ENCODE measurements at regions not wholly inside any gene's neighbourhood (a gene's known extent, or its start where the extent isn't known, plus 50 kb on each side); places are given as distances from the start of the nearest gene placed in this dataset.

GRCh38 chr3:30945291-30945690 is 50.8 kb upstream of the GADL1 start:
- DNase-seq (ENCODE audit: low read depth in 4 of 4, low spot score in 1 of 4) = no peak

DNA sequence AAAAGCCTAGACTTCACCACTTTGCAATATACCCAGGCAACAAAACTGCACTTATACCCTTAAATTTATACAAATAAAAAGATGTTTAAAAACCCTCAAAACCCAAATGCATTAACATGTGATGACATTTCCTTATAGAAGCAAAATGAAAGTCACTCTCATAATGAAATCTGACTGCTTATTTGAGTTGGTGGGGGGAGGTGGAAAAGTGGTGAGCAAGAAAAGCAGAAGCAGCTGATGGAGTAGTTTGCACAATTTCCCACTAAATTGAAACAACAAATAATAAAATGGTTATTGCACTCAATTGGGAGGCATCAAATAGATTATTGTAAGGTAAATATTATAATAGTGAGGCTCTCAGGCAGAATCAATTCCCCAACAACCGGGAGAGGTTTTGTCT is 54.0 kb upstream of the GADL1 start:
- no peak for DNase-seq (ENCODE audit: low read depth in 4 of 4, low spot score in 1 of 4)

GRCh38 chr3:30951826-30952225 is 57.4 kb upstream of the GADL1 start:
- no peak for DNase-seq (ENCODE audit: low read depth in 4 of 4, low spot score in 1 of 4)

DNA sequence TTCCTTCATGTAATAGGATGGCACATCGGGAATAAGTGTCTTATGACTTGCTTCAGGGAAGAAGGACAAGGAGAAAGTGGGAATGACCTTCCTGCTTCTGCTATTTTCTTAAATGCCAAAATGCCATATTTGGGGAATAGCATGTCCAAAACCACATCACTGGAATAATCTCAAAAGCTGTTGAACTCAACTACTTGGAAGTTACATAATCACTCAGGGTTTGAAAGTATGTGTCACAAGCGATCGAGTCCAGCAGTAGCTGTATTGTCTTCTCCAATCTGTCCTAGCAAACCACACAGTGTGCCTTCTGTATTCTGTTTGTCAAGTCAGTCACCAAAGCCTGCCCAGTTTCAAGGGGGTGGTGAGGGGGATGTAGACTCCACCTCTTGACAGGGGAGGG is 58.3 kb upstream of the GADL1 start:
- DNase-seq (ENCODE audit: low read depth in 4 of 4, low spot score in 1 of 4) = no peak

GRCh38 chr3:30954426-30954825 is 60.0 kb upstream of the GADL1 start:
- no peak for DNase-seq (ENCODE audit: low read depth in 4 of 4, low spot score in 1 of 4)

DNA sequence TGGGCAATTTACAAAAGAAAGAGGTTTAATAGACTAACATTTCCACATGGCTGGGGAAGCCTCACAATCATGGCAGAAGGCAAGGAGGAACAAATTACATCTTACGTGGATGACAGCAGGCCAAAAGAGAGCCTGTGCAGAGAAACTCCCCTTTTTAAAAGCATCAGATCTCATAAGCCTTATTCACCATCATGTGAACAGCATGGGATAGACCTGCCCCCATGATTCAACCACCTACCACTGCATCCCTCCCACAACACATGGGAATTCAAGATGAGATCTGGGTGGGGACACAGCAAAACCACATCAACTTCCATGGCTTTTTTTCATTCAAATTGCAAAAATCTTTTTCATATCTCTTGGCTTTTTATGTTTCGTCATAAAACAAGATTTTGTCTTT is 67.6 kb upstream of the GADL1 start:
- no peak for DNase-seq (ENCODE audit: low read depth in 4 of 4, low spot score in 1 of 4)

GRCh38 chr3:30962493-30962892 is 68.0 kb upstream of the GADL1 start:
- no peak for DNase-seq (ENCODE audit: low read depth in 4 of 4, low spot score in 1 of 4)

- no peak for DNase-seq (ENCODE audit: low read depth in 4 of 4, low spot score in 1 of 4)
Measured at GRCh38 chr3:30963223-30963722, 68.8 kb upstream of the GADL1 start.

DNA sequence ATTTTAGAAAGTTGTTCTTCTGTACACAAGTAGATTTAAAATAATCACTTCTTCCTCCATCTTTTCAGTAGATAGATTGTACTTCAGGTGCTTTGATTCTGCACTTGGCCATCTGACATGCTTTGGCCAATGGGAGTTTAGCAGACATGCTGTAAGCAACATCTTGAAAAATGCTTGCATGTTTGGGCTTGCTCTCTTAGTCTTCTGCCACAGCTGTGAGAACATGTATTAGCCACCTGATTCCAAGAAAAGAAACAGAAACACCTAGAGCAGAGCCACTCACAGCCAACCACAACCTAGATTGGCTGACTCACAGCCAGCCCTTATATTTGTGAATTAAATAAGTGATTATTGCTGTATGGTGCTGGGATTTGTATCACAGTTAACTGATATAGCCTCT is 70.2 kb upstream of the GADL1 start:
- DNase-seq (ENCODE audit: low read depth in 4 of 4, low spot score in 1 of 4) = no peak

- no peak for DNase-seq (ENCODE audit: low read depth in 4 of 4, low spot score in 1 of 4)
Measured at GRCh38 chr3:30966896-30967295, 72.4 kb upstream of the GADL1 start.

- no peak for DNase-seq (ENCODE audit: low read depth in 4 of 4, low spot score in 1 of 4)
Measured at GRCh38 chr3:30970183-30970582, 75.7 kb upstream of the GADL1 start.

- DNase-seq (ENCODE audit: low read depth in 4 of 4, low spot score in 1 of 4) = no peak
Measured at GRCh38 chr3:30972449-30972848, 78.0 kb upstream of the GADL1 start.

DNA sequence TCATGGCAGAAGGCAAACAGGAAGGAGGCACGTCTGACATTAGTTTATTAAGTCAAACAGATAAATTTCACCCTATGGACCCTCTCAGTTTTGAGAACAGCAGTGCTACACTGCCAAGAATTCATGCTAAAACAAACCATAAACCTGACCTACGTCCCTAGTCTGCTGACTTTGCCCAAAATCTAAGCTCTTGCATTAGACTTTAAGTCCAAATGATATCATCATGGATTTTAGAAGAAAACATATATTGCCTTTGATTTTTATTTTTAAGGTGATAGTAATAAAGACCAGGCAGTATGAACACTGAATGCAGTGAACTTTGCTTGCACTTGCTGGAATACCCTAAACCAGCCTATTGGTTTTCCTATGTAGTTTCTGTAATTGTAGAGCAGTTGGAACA is 79.6 kb upstream of the GADL1 start:
- no peak for DNase-seq (ENCODE audit: low read depth in 4 of 4, low spot score in 1 of 4)

DNA sequence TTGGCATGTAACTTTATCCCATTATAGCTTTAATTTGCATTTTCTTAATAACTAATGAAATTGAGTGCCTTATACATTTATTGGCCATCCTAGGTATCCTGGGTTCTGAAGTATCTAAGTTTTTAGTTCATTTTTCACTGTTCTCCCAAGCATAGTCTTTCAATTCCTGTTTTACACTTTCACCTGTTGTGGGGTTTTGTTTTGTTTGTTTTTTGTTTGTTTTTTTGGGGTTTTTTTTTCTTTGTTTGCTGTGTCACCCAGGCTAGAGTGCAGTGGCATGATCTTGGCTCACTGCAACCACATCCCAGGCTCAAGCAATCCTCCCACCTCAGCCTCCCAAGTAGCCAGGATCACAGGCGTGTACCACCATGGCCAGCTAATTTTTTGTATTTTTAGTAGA is 83.1 kb upstream of the GADL1 start:
- DNase-seq (ENCODE audit: low read depth in 4 of 4, low spot score in 1 of 4) = no peak

GRCh38 chr3:30980993-30981392 is 86.5 kb upstream of the GADL1 start:
- DNase-seq (ENCODE audit: low read depth in 4 of 4, low spot score in 1 of 4) = no peak

DNA sequence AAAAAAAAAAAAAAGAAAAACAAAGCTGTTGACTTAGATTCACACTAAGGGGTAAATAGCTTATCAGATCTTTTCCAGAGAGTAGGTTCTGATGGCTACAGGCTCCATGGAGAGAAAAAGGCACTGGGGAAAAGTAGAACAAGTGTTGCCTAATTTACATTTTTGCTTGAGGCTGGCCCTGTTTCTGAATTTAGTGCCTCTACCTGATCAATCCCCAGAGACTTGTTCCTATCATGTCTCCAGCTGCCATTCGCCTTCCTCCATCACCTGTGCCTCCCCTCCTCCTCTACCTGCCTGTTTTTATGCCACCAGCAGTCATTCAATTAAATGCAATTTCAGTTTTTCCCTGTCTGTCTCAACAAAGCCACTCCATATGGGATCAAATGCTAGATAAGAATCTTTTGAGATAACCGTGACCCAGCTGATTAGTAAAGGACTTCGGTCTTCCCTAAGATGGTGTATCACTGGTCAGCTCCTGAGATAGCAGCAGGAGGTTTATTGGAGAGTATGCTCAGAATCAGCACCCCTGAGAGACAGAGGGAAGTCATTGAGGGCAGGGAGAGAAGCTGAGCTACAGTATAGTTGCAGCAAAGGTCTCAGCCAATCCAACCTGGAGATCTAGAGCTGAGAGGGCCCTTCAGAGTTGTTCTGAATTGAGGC is 88.1 kb upstream of the GADL1 start:
- DNase-seq (ENCODE audit: low read depth in 4 of 4, low spot score in 1 of 4) = no peak

DNA sequence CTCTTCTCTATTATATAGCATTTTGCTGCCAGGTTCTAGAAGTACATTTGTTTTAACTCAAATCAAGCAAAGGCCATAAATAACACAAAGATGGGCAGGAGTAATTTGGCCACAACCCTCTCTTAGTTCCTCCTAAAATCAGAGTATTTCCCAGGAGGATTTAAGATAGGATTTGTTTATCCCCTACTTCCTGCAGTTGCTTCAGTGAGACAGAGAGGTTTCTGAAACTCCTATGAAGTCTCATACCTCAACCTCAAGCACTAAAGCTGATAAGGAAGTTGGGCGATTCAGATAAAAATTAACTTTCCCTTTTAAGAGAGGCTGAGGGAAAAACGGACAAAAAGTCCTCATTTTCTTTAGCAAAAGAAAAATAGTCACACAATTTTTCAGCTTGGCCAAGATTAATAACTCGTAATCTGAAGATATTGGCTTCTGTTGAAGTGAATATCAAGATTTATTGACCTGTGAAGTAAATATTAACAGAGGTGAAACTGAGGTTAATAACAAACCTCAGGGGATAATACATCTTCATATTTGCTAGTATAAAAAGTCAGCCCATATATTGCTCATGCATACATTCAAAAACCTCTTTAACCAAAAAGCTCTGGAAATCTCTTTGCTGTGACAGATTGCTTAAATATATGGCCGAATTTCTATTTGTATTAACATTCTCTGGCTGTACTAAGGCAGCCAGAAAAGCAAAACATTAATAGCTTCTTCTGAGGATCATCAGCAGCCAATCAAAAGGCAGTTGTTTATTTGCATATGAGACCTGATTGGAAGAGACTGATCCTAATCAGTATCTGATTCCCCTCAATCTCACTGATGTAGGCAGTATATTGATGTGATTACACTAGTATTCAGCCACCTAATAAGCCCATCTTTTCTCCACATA is 90.6 kb upstream of the GADL1 start:
- no peak for DNase-seq (ENCODE audit: low read depth in 4 of 4, low spot score in 1 of 4)

GRCh38 chr3:30986551-30986950 is 92.1 kb upstream of the GADL1 start:
- DNase-seq (ENCODE audit: low read depth in 4 of 4, low spot score in 1 of 4) = no peak

GRCh38 chr3:30988769-30989168 is 94.3 kb upstream of the GADL1 start:
- DNase-seq (ENCODE audit: low read depth in 4 of 4, low spot score in 1 of 4) = no peak

DNA sequence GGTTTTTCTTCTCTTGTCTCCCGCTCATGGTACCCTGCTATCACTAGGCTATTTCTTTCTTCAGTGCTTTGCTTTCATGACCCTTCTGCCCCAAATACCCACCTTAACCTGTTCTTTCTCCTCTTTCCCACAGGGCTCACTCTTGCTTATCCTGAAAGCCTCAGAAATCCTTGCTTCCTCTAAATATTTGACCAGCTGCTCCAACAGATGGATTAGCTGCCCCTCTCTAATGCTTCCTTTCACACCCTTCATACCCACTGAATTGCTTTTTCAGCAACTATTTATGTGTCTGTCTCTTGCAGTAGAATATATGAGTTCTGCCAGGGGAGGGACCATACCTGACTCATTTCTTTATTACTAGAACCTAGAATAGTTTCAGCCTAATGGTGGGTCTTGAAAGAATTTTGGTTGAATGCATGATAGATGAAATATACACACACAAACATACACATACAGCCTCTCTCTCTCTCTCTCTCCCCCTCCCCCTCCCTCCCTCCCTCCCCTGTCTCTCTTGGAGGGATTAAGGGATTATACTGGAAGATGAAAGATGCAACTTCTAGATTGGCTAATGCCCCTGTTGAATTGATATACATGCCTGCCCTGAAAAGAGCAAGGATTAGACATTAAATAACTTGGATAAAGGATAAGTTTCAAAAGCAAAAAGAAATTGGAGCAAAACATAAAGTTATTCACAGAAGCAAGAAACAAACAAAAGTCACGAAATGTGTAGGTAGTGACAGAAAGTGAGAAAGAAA is 95.0 kb upstream of the GADL1 start:
- no peak for DNase-seq (ENCODE audit: low read depth in 4 of 4, low spot score in 1 of 4)

GRCh38 chr3:30996467-30996866 is 102.0 kb upstream of the GADL1 start:
- no peak for DNase-seq (ENCODE audit: low read depth in 4 of 4, low spot score in 1 of 4)

DNA sequence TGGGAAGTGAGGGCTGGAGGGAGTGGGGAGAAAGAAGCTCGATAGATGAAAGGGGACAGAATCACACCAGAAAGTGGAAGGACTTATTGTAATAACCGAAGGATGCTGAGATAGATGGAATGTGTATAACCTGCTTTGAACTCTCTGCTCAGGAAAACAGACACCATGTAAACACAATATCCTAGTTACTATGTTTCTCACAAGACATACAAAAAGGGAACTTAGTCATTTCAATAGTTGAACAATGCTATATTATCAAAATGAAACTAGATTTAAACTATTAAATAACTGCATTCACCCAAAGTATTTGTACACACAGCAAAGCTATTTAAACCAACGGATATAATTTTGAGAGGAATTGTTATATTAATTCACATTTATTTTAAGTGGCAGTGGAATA is 108.3 kb upstream of the GADL1 start:
- no peak for DNase-seq (ENCODE audit: low read depth in 4 of 4, low spot score in 1 of 4)

Measured in stimulated activated CD4-positive, alpha-beta T cell treated with anti-CD3 and anti-CD28 coated beads, Interleukin-1b, Interleukin-23, amount 100 ng/mL, for 24 hours (primary cell).